PC-9 (cell line): ENCODE measurements at regions not wholly inside any gene's neighbourhood (a gene's known extent, or its start where the extent isn't known, plus 50 kb on each side); places are given as distances from the start of the nearest gene placed in this dataset.
"Not testable (repeated sequence)": the region's sequence is repeated elsewhere in the genome, so short reads cannot be mapped to it uniquely, and the experiment has no call there.

Experiments used
- BruUV-seq: library from RNA; stranded (reverse); fragments of 400-500 nt; replicated peaks from 2 replicates; lab custom pipeline; 2021; lab: Mats Ljungman, UMichigan
- CTCF ChIA-PET: fragments of 300-600 bp; sonication (Branson Sonifier 250); formaldehyde crosslinking; loops from one replicate; lab custom pipeline; 2022; ENCODE audit warnings: antibody characterized with exemption; lab: Charles Lee
- POLR2A ChIA-PET: fragments of 300-600 bp; sonication (Branson Sonifier 250); formaldehyde crosslinking; loops from one replicate; lab custom pipeline; 2022; ENCODE audit warnings: antibody characterized with exemption; ENCODE audit not compliant: unreplicated experiment; lab: Charles Lee
- DNase-seq, 2 experiments: peaks; one replicate each; pipeline versions ENCODE4 v3.0.0 to v3.0.0-alpha.2; 2015 to 2022; ENCODE audit warnings: mixed read lengths in 1 of 2
- H2AFZ ChIP-seq: fragments of 200-600 bp; sonication (generic); 2 replicates; pipeline ENCODE4 v1.8.1; 2017; ENCODE audit warnings: antibody characterized with exemption
- H3F3A ChIP-seq: fragments of 200-600 bp; sonication (generic); 2 replicates; pipeline ENCODE4 v1.8.1; 2017; ENCODE audit warnings: antibody characterized with exemption, mild to moderate bottlenecking, low read depth; ENCODE audit not compliant: insufficient read depth
- H3K27ac ChIP-seq: fragments of 200-600 bp; sonication (generic); 2 replicates; pipeline ENCODE4 v1.6.1; 2016; ENCODE audit warnings: mixed run types
- H3K27me3 ChIP-seq: fragments of 200-600 bp; sonication (generic); 2 replicates; pipeline ENCODE4 v1.6.1; 2016; ENCODE audit warnings: low read depth, mixed run types; ENCODE audit not compliant: insufficient read depth
- H3K36me3 ChIP-seq: fragments of 200-600 bp; sonication (generic); 2 replicates; pipeline ENCODE4 v1.6.1; 2016; ENCODE audit warnings: low read depth, mixed run types
- H3K4me1 ChIP-seq: fragments of 200-600 bp; sonication (generic); replicated peaks from 2 replicates; pipeline ENCODE4 v1.6.1; 2016; ENCODE audit warnings: mixed run types; ENCODE audit not compliant: insufficient read depth
- H3K4me2 ChIP-seq: fragments of 200-600 bp; sonication (generic); 2 replicates; pipeline ENCODE4 v1.6.1; 2017; ENCODE audit warnings: mixed run types
- H3K4me3 ChIP-seq: fragments of 200-600 bp; sonication (generic); 2 replicates; pipeline ENCODE4 v1.6.1; 2016; ENCODE audit warnings: mixed run types
- H3K79me2 ChIP-seq: fragments of 200-600 bp; sonication (generic); 2 replicates; pipeline ENCODE4 v1.6.1; 2017; ENCODE audit warnings: low read depth, mixed run types
- H3K9me2 ChIP-seq: fragments of 200-600 bp; sonication (generic); 2 replicates; pipeline ENCODE4 v1.8.1; 2017; ENCODE audit warnings: mild to moderate bottlenecking; ENCODE audit not compliant: insufficient read depth
- H3K9me3 ChIP-seq: fragments of 200-600 bp; sonication (generic); 2 replicates; pipeline ENCODE4 v1.8.1; 2016; ENCODE audit warnings: low read depth; ENCODE audit not compliant: insufficient read depth
- H4K20me1 ChIP-seq: fragments of 200-600 bp; sonication (generic); 2 replicates; pipeline ENCODE4 v1.8.1; 2017; ENCODE audit not compliant: insufficient read depth
- EZH2 ChIP-seq: fragments of 200-600 bp; sonication (generic); IDR thresholded peaks from 2 replicates; pipeline ENCODE4 v1.8.0; 2017; ENCODE audit warnings: antibody characterized with exemption, low read depth
- intact Hi-C: fragments of 100-400 bp; cut with micrococcal nuclease; formaldehyde crosslinking; loops from one replicate; pipeline ENCODE4 v1.10.0; 2022; ENCODE audit not compliant: unreplicated experiment
- TF ChIP-seq, protein P1 (sequence below): fragments of 200-600 bp; sonication (generic); conservative IDR thresholded peaks from 2 replicates; pipeline ENCODE4 v1.6.1; 2017; ENCODE audit warnings: mixed run types, antibody characterized with exemption, mild to moderate bottlenecking, moderate library complexity

DNA sequence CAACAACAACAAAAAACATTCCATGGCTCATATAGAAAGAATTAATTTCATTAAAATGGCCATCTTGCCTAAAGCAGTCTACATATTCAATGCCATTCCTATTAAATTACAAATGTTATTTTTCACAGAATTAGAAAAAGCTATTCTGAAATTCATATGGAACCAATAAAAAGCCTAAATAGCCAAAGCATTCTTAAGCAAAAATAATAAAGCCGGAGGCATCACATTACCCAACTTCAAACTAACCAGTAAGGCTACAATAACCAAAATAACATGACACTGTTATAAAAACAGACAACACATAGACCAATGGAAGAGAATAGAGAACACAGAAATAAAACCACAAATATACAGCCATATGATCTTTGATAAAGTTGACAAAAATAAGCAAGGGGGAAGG is 330.4 kb downstream of the KIF20B start:
- H3K27me3 ChIP-seq, result no peaks in the 10 kb centered on the region
- ChIA-PET POLR2A (interaction anchor here (1.2 kb wide), 1 partner anchor 166 kb away, joined by 5 read pairs; no protein-coding TSS in a partner anchor), CTCF (no interaction called here)
- no peak overlapping the region for H3K27ac ChIP-seq
- no peaks in the 10 kb centered on the region for H3K79me2 ChIP-seq
- H3K36me3 ChIP-seq, result no peaks in the 10 kb centered on the region
- H3K4me3 ChIP-seq, result no peak overlapping the region
- H3K4me2 ChIP-seq, result no peak overlapping the region
- H2AFZ ChIP-seq, result no peak overlapping the region
- no peak for TF ChIP-seq EZH2
- TF ChIP-seq, protein P1, sequence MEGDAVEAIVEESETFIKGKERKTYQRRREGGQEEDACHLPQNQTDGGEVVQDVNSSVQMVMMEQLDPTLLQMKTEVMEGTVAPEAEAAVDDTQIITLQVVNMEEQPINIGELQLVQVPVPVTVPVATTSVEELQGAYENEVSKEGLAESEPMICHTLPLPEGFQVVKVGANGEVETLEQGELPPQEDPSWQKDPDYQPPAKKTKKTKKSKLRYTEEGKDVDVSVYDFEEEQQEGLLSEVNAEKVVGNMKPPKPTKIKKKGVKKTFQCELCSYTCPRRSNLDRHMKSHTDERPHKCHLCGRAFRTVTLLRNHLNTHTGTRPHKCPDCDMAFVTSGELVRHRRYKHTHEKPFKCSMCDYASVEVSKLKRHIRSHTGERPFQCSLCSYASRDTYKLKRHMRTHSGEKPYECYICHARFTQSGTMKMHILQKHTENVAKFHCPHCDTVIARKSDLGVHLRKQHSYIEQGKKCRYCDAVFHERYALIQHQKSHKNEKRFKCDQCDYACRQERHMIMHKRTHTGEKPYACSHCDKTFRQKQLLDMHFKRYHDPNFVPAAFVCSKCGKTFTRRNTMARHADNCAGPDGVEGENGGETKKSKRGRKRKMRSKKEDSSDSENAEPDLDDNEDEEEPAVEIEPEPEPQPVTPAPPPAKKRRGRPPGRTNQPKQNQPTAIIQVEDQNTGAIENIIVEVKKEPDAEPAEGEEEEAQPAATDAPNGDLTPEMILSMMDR, result no peak
- no peaks in the 10 kb centered on the region for H3K9me2 ChIP-seq
- BruUV-seq, result no TSS peak
- intact Hi-C loops, result no loop called here
- no peaks in the 10 kb centered on the region for H4K20me1 ChIP-seq
- DNase-seq, result no peak
- no peaks in the 10 kb centered on the region for H3K4me1 ChIP-seq
- no peaks in the 10 kb centered on the region for H3K9me3 ChIP-seq
- no peaks in the 10 kb centered on the region for H3F3A ChIP-seq

DNA sequence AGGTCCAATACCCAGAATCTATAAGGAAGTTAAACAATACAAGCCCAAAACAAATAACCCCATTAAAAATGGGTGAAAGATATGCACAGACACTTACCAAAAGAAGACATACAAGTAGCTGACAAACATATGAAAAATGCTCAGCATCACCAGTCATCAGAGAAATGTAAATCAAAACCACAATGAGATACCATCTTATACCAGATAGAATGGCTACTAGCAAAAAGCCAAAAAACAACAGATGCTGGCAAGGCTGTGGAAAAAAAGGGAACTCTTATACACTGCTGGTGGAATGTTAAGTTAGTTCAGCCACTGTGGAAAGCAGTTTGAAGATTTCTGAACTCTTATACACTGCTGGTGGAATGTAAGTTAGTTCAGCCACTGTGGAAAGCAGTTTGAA is 331.1 kb downstream of the KIF20B start:
- no peaks in the 10 kb centered on the region for H4K20me1 ChIP-seq
- ChIA-PET POLR2A (interaction anchor here (1.2 kb wide), 1 partner anchor 165 kb away, joined by 5 read pairs; no protein-coding TSS in a partner anchor), CTCF (no interaction called here)
- H3K27ac ChIP-seq, result no peak overlapping the region
- no peak overlapping the region for H3K4me2 ChIP-seq
- no peaks in the 10 kb centered on the region for H3K79me2 ChIP-seq
- TF ChIP-seq, protein P1, result no peak
- TF ChIP-seq EZH2, result no peak
- intact Hi-C loops, result no loop called here
- no peaks in the 10 kb centered on the region for H3K4me1 ChIP-seq
- H3K9me3 ChIP-seq, result no peaks in the 10 kb centered on the region
- DNase-seq, result peak in 1 of 2 experiments; percentile 41
- no peak overlapping the region for H2AFZ ChIP-seq
- H3K27me3 ChIP-seq, result no peaks in the 10 kb centered on the region
- no TSS peak for BruUV-seq
- no peak overlapping the region for H3K4me3 ChIP-seq
- no peaks in the 10 kb centered on the region for H3K36me3 ChIP-seq
- H3F3A ChIP-seq, result no peaks in the 10 kb centered on the region
- no peaks in the 10 kb centered on the region for H3K9me2 ChIP-seq

DNA sequence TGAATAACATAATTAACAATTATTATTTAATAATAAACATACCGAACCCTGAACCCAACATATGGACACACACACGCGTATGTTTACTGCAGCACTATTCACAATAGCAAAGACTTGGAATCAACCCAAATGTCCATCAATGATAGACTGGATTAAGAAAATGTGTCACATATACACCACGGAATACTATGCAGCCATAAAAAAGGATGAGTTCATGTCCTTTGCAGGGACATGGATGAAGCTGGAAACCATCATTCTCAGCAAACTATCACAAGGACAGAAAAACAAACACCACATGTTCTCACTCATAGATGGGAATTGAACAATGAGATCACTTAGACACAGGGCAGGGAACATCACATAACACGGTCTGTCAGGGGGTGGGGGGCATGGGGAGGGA is 333.5 kb downstream of the KIF20B start:
- CTCF ChIA-PET, BruUV-seq, H3K27me3 ChIP-seq, DNase-seq, H3K36me3 ChIP-seq, H3K9me3 ChIP-seq, H3K27ac ChIP-seq, H3K9me2 ChIP-seq, H3K4me1 ChIP-seq, H3K4me3 ChIP-seq, H3F3A ChIP-seq, H3K4me2 ChIP-seq, intact Hi-C loops, H4K20me1 ChIP-seq, H3K79me2 ChIP-seq, POLR2A ChIA-PET, H2AFZ ChIP-seq: not testable (repeated sequence)

DNA sequence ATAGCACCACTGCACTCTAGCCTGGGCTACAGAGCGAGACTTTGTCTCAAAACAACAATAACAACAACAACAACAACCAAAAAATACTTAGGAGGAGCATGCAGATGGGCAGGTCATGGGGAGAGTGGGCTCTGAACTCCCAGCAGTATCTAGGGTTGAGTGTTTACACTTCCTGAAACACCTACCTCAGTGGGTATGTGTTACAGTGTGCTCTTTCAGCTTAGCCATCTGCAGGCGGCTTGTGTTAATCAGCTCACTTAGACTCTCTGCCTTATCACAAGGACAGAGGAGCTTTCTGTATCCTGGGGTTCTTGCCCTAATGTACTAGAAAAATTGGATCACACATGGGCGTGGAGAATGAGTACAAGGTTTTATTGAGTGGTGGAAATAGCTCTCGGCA is 340.2 kb downstream of the KIF20B start:
- Histone ChIP-seq H3K27me3 (no peaks in the 10 kb centered on the region), H3K9me2 (no peaks in the 10 kb centered on the region), H4K20me1 (no peaks in the 10 kb centered on the region), H3K4me1 (no peaks in the 10 kb centered on the region), H3K9me3 (no peaks in the 10 kb centered on the region), H2AFZ (no peak overlapping the region), H3K4me3 (no peak overlapping the region), H3K79me2 (no peaks in the 10 kb centered on the region), H3K4me2 (no peak overlapping the region), H3K36me3 (no peaks in the 10 kb centered on the region), H3F3A (no peaks in the 10 kb centered on the region), H3K27ac (no peak overlapping the region)
- ChIA-PET CTCF (no interaction called here), POLR2A (interaction anchor here (0.7 kb wide), 1 partner anchor 1667 kb away, joined by 3 read pairs; no protein-coding TSS in a partner anchor)
- no peak for TF ChIP-seq EZH2
- TF ChIP-seq, protein P1, result no peak
- intact Hi-C loops, result no loop called here
- no TSS peak for BruUV-seq
- no peak for DNase-seq
